ENCODE measurements at regions not wholly inside any gene's neighbourhood (a gene's known extent, or its start where the extent isn't known, plus 50 kb on each side); places are given as distances from the start of the nearest gene placed in this dataset.
"Not testable (repeated sequence)": the region's sequence is repeated elsewhere in the genome, so short reads cannot be mapped to it uniquely, and the experiment has no call there.

DNA sequence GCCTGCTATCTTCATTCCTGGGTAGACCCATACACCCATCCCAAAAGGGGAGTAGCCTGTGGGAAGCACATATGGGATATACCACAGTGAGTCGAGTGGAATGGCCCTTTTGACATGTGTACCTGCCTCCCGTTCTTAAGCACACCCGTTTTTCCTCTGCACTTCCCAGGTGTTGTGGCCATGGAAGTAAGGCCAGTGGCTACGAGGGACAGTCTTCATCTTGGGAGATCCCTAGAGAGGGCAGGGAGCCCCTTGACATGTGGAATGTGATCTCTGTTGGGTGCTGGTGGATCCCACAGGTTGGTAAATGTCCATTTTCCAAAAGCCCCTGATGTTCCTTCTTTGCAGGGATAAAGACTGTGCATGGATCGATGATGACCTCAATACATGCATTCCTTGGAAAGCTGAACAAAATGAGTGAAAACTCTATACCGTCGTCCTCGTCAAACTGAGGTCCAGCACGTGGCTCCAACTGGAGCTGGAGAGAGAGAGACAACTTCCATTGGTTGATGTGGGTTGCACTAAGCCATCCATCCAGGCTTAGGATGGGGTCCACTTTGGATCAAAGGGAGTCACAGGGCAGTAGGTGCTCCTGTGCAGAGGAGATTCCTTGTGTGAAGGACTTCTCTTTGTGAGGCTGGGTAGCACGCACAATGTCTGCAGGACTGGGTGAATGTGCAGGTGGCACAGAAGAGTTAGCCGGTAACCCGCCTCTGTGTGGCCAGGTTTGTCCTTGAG, 136.8 kb downstream of the SNRPN start:
- no peak overlapping the region for H3K27ac Mint-ChIP-seq

DNA sequence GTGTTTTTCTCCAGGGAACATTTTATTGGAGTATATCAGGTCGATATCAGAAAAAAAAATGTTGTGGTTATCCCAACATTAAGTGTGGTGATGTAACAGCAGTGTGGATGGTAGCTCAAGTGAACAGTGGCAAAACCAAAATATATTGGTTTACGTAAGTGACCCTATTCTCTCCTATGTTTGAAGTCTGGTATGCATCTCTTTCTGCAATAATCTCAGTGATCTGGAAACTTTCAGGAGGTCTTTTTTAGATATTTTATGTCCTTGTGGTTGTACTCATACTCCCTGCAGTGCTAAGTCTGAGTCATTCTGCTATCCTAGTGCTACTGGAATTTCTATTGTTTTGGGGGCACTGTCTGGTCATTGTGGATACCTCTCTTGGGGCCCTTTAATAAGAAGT, 137.9 kb downstream of the SNRPN start:
- H3K36me3 Mint-ChIP-seq (ENCODE audit: low read depth) = peaks cover 98% of the 10 kb centered on the region
- peaks cover 78% of the 10 kb centered on the region for H3K9me3 Mint-ChIP-seq
- no peaks in the 10 kb centered on the region for H3K4me1 Mint-ChIP-seq (ENCODE audit: low read depth)
- no peaks in the 10 kb centered on the region for H3K27me3 Mint-ChIP-seq
- no peak overlapping the region for H3K27ac Mint-ChIP-seq
- no peak for DNase-seq
- H3K4me3 Mint-ChIP-seq = no peak overlapping the region

More for the DNA sequence above, 136.8 kb downstream of the SNRPN start:
- no peaks in the 10 kb centered on the region for H3K27me3 Mint-ChIP-seq
- H3K36me3 Mint-ChIP-seq (ENCODE audit: low read depth) = peaks cover 98% of the 10 kb centered on the region
- H3K4me3 Mint-ChIP-seq = no peak overlapping the region
- H3K4me1 Mint-ChIP-seq (ENCODE audit: low read depth) = no peaks in the 10 kb centered on the region
- DNase-seq = no peak
- peaks cover 81% of the 10 kb centered on the region for H3K9me3 Mint-ChIP-seq

DNA sequence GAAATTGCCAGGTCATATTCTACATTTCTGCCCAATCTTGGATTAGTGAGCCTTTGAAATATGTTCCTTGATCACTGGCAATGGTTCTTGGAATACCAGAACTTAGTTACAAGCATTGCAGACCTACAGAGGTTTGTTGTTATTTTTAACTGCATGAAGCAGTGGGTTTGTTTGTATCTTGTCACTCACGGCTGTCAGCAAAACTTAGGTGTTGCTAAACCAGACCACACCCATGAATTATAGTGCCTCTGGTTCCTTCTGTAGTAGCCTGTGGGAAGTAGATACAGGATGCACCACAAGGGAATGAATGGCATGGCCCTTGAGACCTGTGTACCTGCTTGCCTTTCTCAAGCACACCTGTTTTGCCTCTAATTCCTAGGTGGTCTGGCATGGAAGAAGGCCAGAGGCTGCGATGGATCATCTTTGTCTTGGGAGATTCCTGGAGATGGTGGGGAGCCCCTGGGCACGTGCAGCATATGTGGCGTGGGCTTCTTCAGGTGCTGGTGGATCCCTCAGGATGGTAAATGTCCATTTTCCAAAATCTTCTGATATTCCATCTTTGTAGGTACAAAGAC, 138.8 kb downstream of the SNRPN start:
- H3K4me1 Mint-ChIP-seq (ENCODE audit: low read depth) = no peaks in the 10 kb centered on the region
- DNase-seq = no peak
- no peak overlapping the region for H3K4me3 Mint-ChIP-seq
- peaks cover 95% of the 10 kb centered on the region for H3K36me3 Mint-ChIP-seq (ENCODE audit: low read depth)
- H3K27ac Mint-ChIP-seq = no peak overlapping the region
- peaks cover 75% of the 10 kb centered on the region for H3K9me3 Mint-ChIP-seq
- no peaks in the 10 kb centered on the region for H3K27me3 Mint-ChIP-seq

GRCh38 chr15:25094066-25094465, 139.3 kb downstream of the SNRPN start:
- Mint-ChIP-seq H3K9me3 (peaks cover 71% of the 10 kb centered on the region), H3K4me1 (ENCODE audit: low read depth) (no peaks in the 10 kb centered on the region), H3K36me3 (ENCODE audit: low read depth) (peaks cover 95% of the 10 kb centered on the region), H3K27me3 (no peaks in the 10 kb centered on the region), H3K27ac (no peak overlapping the region), H3K4me3 (no peak overlapping the region)
- DNase-seq = no peak

GRCh38 chr15:25094519-25094918, 139.7 kb downstream of the SNRPN start:
- DNase-seq = no peak
- Mint-ChIP-seq H3K9me3 (peaks cover 71% of the 10 kb centered on the region), H3K4me1 (ENCODE audit: low read depth) (no peaks in the 10 kb centered on the region), H3K27ac (no peak overlapping the region), H3K4me3 (no peak overlapping the region), H3K36me3 (ENCODE audit: low read depth) (peaks cover 95% of the 10 kb centered on the region), H3K27me3 (no peaks in the 10 kb centered on the region)

DNA sequence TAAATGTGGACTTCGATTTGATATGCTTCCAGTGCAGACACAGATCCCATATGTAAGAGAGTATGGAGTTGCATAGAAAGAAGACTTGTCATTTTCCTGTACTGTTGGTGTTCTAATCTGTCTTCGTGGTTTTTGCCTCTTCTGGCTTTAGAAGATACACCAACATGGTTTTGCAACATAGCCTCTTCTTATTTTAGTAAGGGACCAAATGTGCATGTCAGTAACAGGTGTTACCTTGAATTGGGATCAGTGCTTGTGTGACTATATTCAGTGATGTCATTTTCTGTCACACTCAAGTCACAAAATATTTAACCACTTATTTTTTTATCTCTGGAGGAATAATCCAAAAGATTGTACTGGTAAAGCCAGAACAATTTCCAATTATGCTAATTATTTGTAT, 140.4 kb downstream of the SNRPN start:
- Mint-ChIP-seq H3K36me3 (ENCODE audit: low read depth) (peaks cover 95% of the 10 kb centered on the region), H3K27ac (no peak overlapping the region), H3K9me3 (peaks cover 67% of the 10 kb centered on the region), H3K4me1 (ENCODE audit: low read depth) (no peaks in the 10 kb centered on the region), H3K4me3 (no peak overlapping the region), H3K27me3 (no peaks in the 10 kb centered on the region)
- no peak for DNase-seq

DNA sequence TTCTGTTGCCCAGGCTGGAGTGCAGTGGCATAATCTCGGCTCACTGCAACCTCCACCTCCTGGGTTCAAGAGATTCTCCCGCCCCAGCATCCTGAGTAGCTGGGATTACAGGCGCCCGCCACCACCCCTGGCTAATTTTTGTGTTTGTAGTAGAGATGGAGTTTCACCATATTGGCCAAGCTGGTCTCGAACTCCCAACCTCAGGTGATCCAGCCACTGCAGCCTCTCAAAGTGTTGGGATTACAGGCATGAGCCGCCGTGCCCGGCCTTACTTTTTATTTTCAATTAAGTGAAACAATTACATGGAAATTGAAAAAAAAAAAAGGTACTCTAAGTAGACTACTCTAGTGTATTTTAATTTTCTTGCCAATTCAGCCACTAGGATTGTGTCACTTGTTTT, 145.2 kb downstream of the SNRPN start:
- H3K36me3 Mint-ChIP-seq (ENCODE audit: low read depth) = peaks cover 90% of the 10 kb centered on the region
- H3K4me1 Mint-ChIP-seq (ENCODE audit: low read depth); DNase-seq; H3K27me3 Mint-ChIP-seq; H3K27ac Mint-ChIP-seq; H3K4me3 Mint-ChIP-seq: not testable (repeated sequence)
- H3K9me3 Mint-ChIP-seq = peaks cover 51% of the 10 kb centered on the region

DNA sequence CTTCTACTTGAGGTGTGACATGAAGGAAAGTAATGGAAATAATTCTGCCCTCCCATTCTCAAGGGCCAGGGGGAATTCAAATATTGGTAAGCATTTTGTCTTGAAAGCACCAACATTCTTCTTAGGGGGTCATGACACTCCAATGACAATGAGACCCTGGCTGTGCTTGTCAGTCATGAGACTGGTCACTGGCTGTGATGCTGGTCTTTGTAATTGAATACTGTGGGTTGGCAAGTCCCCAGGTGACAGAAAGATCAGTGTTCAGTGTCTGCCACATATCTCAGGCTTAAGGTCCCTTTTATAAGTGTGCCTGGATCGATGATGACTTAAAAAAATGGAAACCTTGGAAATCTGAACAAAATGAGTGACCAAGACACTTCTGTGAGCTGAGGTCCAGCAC, 151.4 kb downstream of the SNRPN start:
- no peak for DNase-seq
- Mint-ChIP-seq H3K9me3 (peaks cover 65% of the 10 kb centered on the region), H3K27ac (no peak overlapping the region), H3K27me3 (no peaks in the 10 kb centered on the region), H3K4me1 (ENCODE audit: low read depth) (no peaks in the 10 kb centered on the region), H3K4me3 (no peak overlapping the region), H3K36me3 (ENCODE audit: low read depth) (peaks cover 96% of the 10 kb centered on the region)

DNA sequence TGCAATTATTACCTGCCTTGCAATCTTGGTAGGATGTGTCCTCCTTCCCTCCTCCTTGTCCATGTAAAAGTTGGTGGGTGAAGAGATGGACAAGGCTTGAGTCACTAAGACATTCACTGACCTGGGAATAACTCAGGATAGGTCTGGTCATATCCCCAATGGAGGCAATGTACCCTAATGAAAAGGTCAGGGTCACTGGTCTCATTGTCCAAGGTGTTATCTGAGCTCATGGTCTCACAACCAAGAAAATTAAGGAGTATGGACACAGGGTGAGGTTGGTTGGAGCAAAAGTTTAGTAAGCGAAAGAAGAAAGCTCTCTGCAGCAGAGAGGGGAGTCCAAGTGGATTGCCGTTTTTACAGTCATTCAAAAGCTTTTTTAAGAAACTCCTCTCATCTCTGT, 179.0 kb downstream of the SNRPN start:
- Mint-ChIP-seq H3K9me3 (peaks cover 43% of the 10 kb centered on the region), H3K27me3 (no peaks in the 10 kb centered on the region), H3K36me3 (ENCODE audit: low read depth) (peaks cover 13% of the 10 kb centered on the region), H3K4me3 (no peak overlapping the region), H3K27ac (no peak overlapping the region), H3K4me1 (ENCODE audit: low read depth) (no peaks in the 10 kb centered on the region)
- no peak for DNase-seq

GRCh38 chr15:25134546-25134945, 179.8 kb downstream of the SNRPN start:
- Mint-ChIP-seq H3K36me3 (ENCODE audit: low read depth) (peaks cover 8% of the 10 kb centered on the region), H3K27me3 (no peaks in the 10 kb centered on the region), H3K27ac (no peak overlapping the region), H3K4me1 (ENCODE audit: low read depth) (no peaks in the 10 kb centered on the region), H3K9me3 (peaks cover 42% of the 10 kb centered on the region), H3K4me3 (no peak overlapping the region)
- no peak for DNase-seq

DNA sequence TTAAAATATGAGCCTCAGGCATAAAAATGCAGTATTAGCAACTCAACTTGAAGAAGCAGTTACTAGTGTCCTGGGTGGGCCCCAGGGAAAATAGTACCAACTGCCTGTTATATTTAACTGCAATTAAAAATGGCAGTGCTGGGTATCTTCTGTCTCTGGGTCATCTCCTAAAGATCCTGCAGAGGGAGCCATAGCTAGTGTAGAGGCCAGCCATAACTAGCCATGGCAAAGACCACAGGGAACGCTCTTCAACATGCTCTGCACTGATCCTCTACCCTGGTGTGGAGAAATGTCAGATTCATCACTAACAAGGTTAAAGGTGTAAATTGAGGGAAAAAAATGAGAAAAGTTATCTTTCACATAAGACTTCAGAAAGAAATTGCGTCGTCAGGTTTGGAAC, 181.3 kb downstream of the SNRPN start:
- H3K27ac Mint-ChIP-seq = no peak overlapping the region
- no peaks in the 10 kb centered on the region for H3K27me3 Mint-ChIP-seq
- peaks cover 46% of the 10 kb centered on the region for H3K9me3 Mint-ChIP-seq
- no peak overlapping the region for H3K4me3 Mint-ChIP-seq
- peaks cover 5% of the 10 kb centered on the region for H3K36me3 Mint-ChIP-seq (ENCODE audit: low read depth)
- DNase-seq = no peak
- no peaks in the 10 kb centered on the region for H3K4me1 Mint-ChIP-seq (ENCODE audit: low read depth)

- Mint-ChIP-seq H3K4me1 (ENCODE audit: low read depth) (no peaks in the 10 kb centered on the region), H3K9me3 (peaks cover 44% of the 10 kb centered on the region), H3K27ac (no peak overlapping the region), H3K4me3 (no peak overlapping the region), H3K36me3 (ENCODE audit: low read depth) (peaks cover 5% of the 10 kb centered on the region), H3K27me3 (no peaks in the 10 kb centered on the region)
- DNase-seq = no peak
Observed at GRCh38 chr15:25137013-25137412, 182.2 kb downstream of the SNRPN start.

DNA sequence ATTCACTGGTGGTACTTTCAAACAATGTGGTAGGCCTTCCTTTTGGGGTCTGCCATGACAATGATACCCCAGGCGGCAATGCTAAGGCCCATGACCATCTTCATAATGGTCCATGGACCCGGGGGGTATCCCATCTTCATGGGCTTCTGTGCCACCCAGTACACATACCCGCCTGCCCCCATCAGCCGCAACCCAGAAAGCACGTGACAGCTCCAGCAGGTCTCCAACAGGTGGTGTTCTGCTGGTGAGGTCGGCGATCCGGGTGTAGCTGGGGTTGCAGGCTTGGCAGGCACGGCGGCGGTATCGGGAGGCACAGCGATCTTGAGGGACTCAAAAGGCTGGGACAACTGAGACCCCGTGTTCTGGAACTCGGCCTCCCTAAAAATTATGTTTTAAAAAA, 214.5 kb downstream of the SNRPN start:
- Mint-ChIP-seq H3K4me1 (ENCODE audit: low read depth) (no peaks in the 10 kb centered on the region), H3K27me3 (no peaks in the 10 kb centered on the region), H3K27ac (no peak overlapping the region), H3K9me3 (peaks cover 24% of the 10 kb centered on the region), H3K4me3 (no peak overlapping the region), H3K36me3 (ENCODE audit: low read depth) (peaks cover 2% of the 10 kb centered on the region)
- no peak for DNase-seq

DNA sequence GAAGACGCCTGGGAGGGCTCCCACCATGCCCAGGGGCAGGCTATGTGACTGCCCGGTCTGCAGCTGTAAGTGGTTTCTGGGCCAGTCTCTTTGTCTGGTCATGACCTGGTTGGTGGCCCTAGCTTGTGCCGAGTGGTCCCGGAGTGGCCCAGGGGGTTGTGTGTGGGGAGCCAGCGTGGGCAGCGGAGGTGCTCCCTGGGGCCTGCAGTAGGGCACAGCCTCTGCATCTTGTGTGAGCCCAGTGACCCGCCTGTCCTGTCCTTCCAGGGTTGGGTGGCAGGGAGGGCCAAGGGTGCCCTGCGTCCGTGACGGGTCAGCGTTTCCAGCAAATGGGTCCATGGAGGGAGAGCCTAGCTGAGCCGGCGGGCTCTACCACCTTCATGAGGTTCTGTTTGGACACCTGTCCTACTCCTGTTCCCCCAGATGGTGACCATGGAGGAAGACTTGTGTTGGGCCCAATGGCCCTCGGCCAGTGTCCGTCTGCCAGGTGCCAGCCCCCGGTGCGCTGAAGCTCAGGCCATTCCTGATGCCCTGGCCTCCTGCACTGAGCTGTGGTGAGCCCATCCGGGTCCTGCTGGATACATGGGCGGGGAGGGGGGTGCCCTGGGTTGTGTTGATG, 215.4 kb downstream of the SNRPN start:
- no peak overlapping the region for H3K27ac Mint-ChIP-seq
- peaks cover 28% of the 10 kb centered on the region for H3K9me3 Mint-ChIP-seq
- no peaks in the 10 kb centered on the region for H3K27me3 Mint-ChIP-seq
- H3K4me3 Mint-ChIP-seq = no peak overlapping the region
- peaks cover 2% of the 10 kb centered on the region for H3K36me3 Mint-ChIP-seq (ENCODE audit: low read depth)
- H3K4me1 Mint-ChIP-seq (ENCODE audit: low read depth) = no peaks in the 10 kb centered on the region
- DNase-seq = peak; percentile 17

- Mint-ChIP-seq H3K4me1 (ENCODE audit: low read depth) (no peaks in the 10 kb centered on the region), H3K36me3 (ENCODE audit: low read depth) (peaks cover 2% of the 10 kb centered on the region), H3K9me3 (peaks cover 29% of the 10 kb centered on the region), H3K27me3 (no peaks in the 10 kb centered on the region), H3K4me3 (no peak overlapping the region), H3K27ac (no peak overlapping the region)
- DNase-seq = no peak
Observed at GRCh38 chr15:25170781-25171110, 216.0 kb downstream of the SNRPN start.
